NCI-H510A (cell line): ENCODE measurements at regions not wholly inside any gene's neighbourhood (a gene's known extent, or its start where the extent isn't known, plus 50 kb on each side); places are given as distances from the start of the nearest gene placed in this dataset.

Source experiments
- DNase-seq: peaks from one replicate; lab custom pipeline; 2025; lab: John Stamatoyannopoulos, UW

GRCh38 chr16:25311950-25312349 is 54.3 kb upstream of the ZKSCAN2 start:
- no peak for DNase-seq

- DNase-seq, result no peak
Observed at GRCh38 chr16:25311039-25311438, 53.4 kb upstream of the ZKSCAN2 start.
